ENCODE measurements at regions not wholly inside any gene's neighbourhood (a gene's known extent, or its start where the extent isn't known, plus 50 kb on each side); places are given as distances from the start of the nearest gene placed in this dataset.

- no peak overlapping the region for H3K27ac Mint-ChIP-seq
- POLR2A ChIA-PET: no interaction called here
- no peaks in the 10 kb centered on the region for H3K36me3 Mint-ChIP-seq
- no peaks in the 10 kb centered on the region for H3K9me3 Mint-ChIP-seq
- no peaks in the 10 kb centered on the region for H3K27me3 Mint-ChIP-seq
- no peaks in the 10 kb centered on the region for H3K4me1 Mint-ChIP-seq
- no peak overlapping the region for H3K4me3 Mint-ChIP-seq
- ATAC-seq (ENCODE audit: low read depth) (no peak), DNase-seq (no peak)
Observed at GRCh38 chr6:98254624-98255023, 579.8 kb upstream of the POU3F2 start.

GRCh38 chr6:98260382-98260781 lies 574.0 kb upstream of the POU3F2 start:
- no peaks in the 10 kb centered on the region for H3K4me1 Mint-ChIP-seq
- no peak overlapping the region for H3K4me3 Mint-ChIP-seq
- no peak for ATAC-seq (ENCODE audit: low read depth)
- POLR2A ChIA-PET: no interaction called here
- no peak overlapping the region for H3K27ac Mint-ChIP-seq
- H3K9me3 Mint-ChIP-seq: peaks cover 2% of the 10 kb centered on the region
- no peaks in the 10 kb centered on the region for H3K36me3 Mint-ChIP-seq
- no peaks in the 10 kb centered on the region for H3K27me3 Mint-ChIP-seq
- DNase-seq: no peak

GRCh38 chr6:98272060-98272459 lies 562.3 kb upstream of the POU3F2 start:
- Mint-ChIP-seq H3K9me3 (no peaks in the 10 kb centered on the region), H3K4me1 (no peaks in the 10 kb centered on the region), H3K27ac (no peak overlapping the region), H3K4me3 (no peak overlapping the region), H3K36me3 (no peaks in the 10 kb centered on the region), H3K27me3 (peaks cover 2% of the 10 kb centered on the region)
- POLR2A ChIA-PET: no interaction called here
- ATAC-seq (ENCODE audit: low read depth) (no peak), DNase-seq (no peak)

GRCh38 chr6:98274691-98275090 lies 559.7 kb upstream of the POU3F2 start:
- H3K27ac Mint-ChIP-seq: no peak overlapping the region
- POLR2A ChIA-PET: no interaction called here
- no peaks in the 10 kb centered on the region for H3K9me3 Mint-ChIP-seq
- H3K4me1 Mint-ChIP-seq: no peaks in the 10 kb centered on the region
- H3K36me3 Mint-ChIP-seq: no peaks in the 10 kb centered on the region
- DNase-seq: no peak
- H3K4me3 Mint-ChIP-seq: no peak overlapping the region
- no peaks in the 10 kb centered on the region for H3K27me3 Mint-ChIP-seq
- ATAC-seq (ENCODE audit: low read depth): no peak

GRCh38 chr6:98280492-98280891 lies 553.9 kb upstream of the POU3F2 start:
- no peak overlapping the region for H3K4me3 Mint-ChIP-seq
- no peaks in the 10 kb centered on the region for H3K9me3 Mint-ChIP-seq
- POLR2A ChIA-PET: no interaction called here
- ATAC-seq (ENCODE audit: low read depth) (no peak), DNase-seq (no peak)
- no peaks in the 10 kb centered on the region for H3K4me1 Mint-ChIP-seq
- H3K27ac Mint-ChIP-seq: no peak overlapping the region
- no peaks in the 10 kb centered on the region for H3K27me3 Mint-ChIP-seq
- no peaks in the 10 kb centered on the region for H3K36me3 Mint-ChIP-seq

- DNase-seq (no peak), ATAC-seq (ENCODE audit: low read depth) (no peak)
- Mint-ChIP-seq H3K4me1 (no peaks in the 10 kb centered on the region), H3K27me3 (no peaks in the 10 kb centered on the region), H3K4me3 (no peak overlapping the region), H3K27ac (no peak overlapping the region), H3K36me3 (no peaks in the 10 kb centered on the region), H3K9me3 (no peaks in the 10 kb centered on the region)
- POLR2A ChIA-PET: no interaction called here
Observed at GRCh38 chr6:98286620-98287019, 547.8 kb upstream of the POU3F2 start.

GRCh38 chr6:98287876-98288275 lies 546.5 kb upstream of the POU3F2 start:
- Mint-ChIP-seq H3K9me3 (no peaks in the 10 kb centered on the region), H3K27me3 (no peaks in the 10 kb centered on the region), H3K4me3 (no peak overlapping the region), H3K4me1 (no peaks in the 10 kb centered on the region), H3K36me3 (no peaks in the 10 kb centered on the region), H3K27ac (no peak overlapping the region)
- DNase-seq (no peak), ATAC-seq (ENCODE audit: low read depth) (no peak)
- POLR2A ChIA-PET: no interaction called here

- no peak overlapping the region for H3K27ac Mint-ChIP-seq
Observed at GRCh38 chr6:98292810-98293209, 541.6 kb upstream of the POU3F2 start.

GRCh38 chr6:98295515-98296175 lies 538.7 kb upstream of the POU3F2 start:
- no peaks in the 10 kb centered on the region for H3K27me3 Mint-ChIP-seq
- H3K9me3 Mint-ChIP-seq: no peaks in the 10 kb centered on the region
- DNase-seq (no peak), ATAC-seq (ENCODE audit: low read depth) (no peak)
- POLR2A ChIA-PET: no interaction called here
- no peak overlapping the region for H3K27ac Mint-ChIP-seq
- H3K36me3 Mint-ChIP-seq: no peaks in the 10 kb centered on the region
- H3K4me3 Mint-ChIP-seq: no peak overlapping the region
- no peaks in the 10 kb centered on the region for H3K4me1 Mint-ChIP-seq

More at GRCh38 chr6:98292810-98293209, 541.6 kb upstream of the POU3F2 start:
- Mint-ChIP-seq H3K4me3 (no peak overlapping the region), H3K27me3 (no peaks in the 10 kb centered on the region), H3K4me1 (no peaks in the 10 kb centered on the region), H3K36me3 (no peaks in the 10 kb centered on the region), H3K9me3 (no peaks in the 10 kb centered on the region)
- ATAC-seq (ENCODE audit: low read depth): no peak
- DNase-seq: no peak
- POLR2A ChIA-PET: no interaction called here

GRCh38 chr6:98308564-98308963 lies 525.8 kb upstream of the POU3F2 start:
- no peak overlapping the region for H3K4me3 Mint-ChIP-seq
- H3K9me3 Mint-ChIP-seq: peaks cover 8% of the 10 kb centered on the region
- no peaks in the 10 kb centered on the region for H3K27me3 Mint-ChIP-seq
- ATAC-seq (ENCODE audit: low read depth) (no peak), DNase-seq (no peak)
- H3K4me1 Mint-ChIP-seq: no peaks in the 10 kb centered on the region
- H3K36me3 Mint-ChIP-seq: no peaks in the 10 kb centered on the region
- POLR2A ChIA-PET: no interaction called here
- no peak overlapping the region for H3K27ac Mint-ChIP-seq

- Mint-ChIP-seq H3K27me3 (no peaks in the 10 kb centered on the region), H3K9me3 (peaks cover under 1% of the 10 kb centered on the region), H3K27ac (no peak overlapping the region), H3K36me3 (no peaks in the 10 kb centered on the region), H3K4me3 (no peak overlapping the region), H3K4me1 (no peaks in the 10 kb centered on the region)
- ATAC-seq (ENCODE audit: low read depth): no peak
- POLR2A ChIA-PET: no interaction called here
- DNase-seq: no peak
Observed at GRCh38 chr6:98310443-98310842, 523.9 kb upstream of the POU3F2 start.

GRCh38 chr6:98323605-98324004 lies 510.8 kb upstream of the POU3F2 start:
- POLR2A ChIA-PET: no interaction called here
- no peaks in the 10 kb centered on the region for H3K36me3 Mint-ChIP-seq

GRCh38 chr6:98324446-98324845 lies 509.9 kb upstream of the POU3F2 start:
- H3K4me3 Mint-ChIP-seq: no peak overlapping the region
- no peaks in the 10 kb centered on the region for H3K27me3 Mint-ChIP-seq
- ATAC-seq (ENCODE audit: low read depth) (no peak), DNase-seq (no peak)
- no peaks in the 10 kb centered on the region for H3K36me3 Mint-ChIP-seq
- no peak overlapping the region for H3K27ac Mint-ChIP-seq
- no peaks in the 10 kb centered on the region for H3K4me1 Mint-ChIP-seq
- POLR2A ChIA-PET: no interaction called here
- peaks cover 1% of the 10 kb centered on the region for H3K9me3 Mint-ChIP-seq

More at GRCh38 chr6:98323605-98324004, 510.8 kb upstream of the POU3F2 start:
- Mint-ChIP-seq H3K4me1 (no peaks in the 10 kb centered on the region), H3K27me3 (no peaks in the 10 kb centered on the region), H3K27ac (no peak overlapping the region), H3K4me3 (no peak overlapping the region), H3K9me3 (no peaks in the 10 kb centered on the region)
- DNase-seq: no peak
- no peak for ATAC-seq (ENCODE audit: low read depth)

GRCh38 chr6:98325366-98325765 lies 509.0 kb upstream of the POU3F2 start:
- no peak overlapping the region for H3K27ac Mint-ChIP-seq
- H3K4me3 Mint-ChIP-seq: no peak overlapping the region
- H3K9me3 Mint-ChIP-seq: peaks cover 1% of the 10 kb centered on the region
- no peaks in the 10 kb centered on the region for H3K4me1 Mint-ChIP-seq
- POLR2A ChIA-PET: no interaction called here
- no peaks in the 10 kb centered on the region for H3K36me3 Mint-ChIP-seq
- no peaks in the 10 kb centered on the region for H3K27me3 Mint-ChIP-seq
- no peak for DNase-seq
- no peak for ATAC-seq (ENCODE audit: low read depth)

- Mint-ChIP-seq H3K27me3 (no peaks in the 10 kb centered on the region), H3K27ac (no peak overlapping the region), H3K4me3 (no peak overlapping the region), H3K9me3 (peaks cover 1% of the 10 kb centered on the region), H3K4me1 (no peaks in the 10 kb centered on the region), H3K36me3 (no peaks in the 10 kb centered on the region)
- POLR2A ChIA-PET: no interaction called here
- no peak for ATAC-seq (ENCODE audit: low read depth)
- no peak for DNase-seq
Observed at GRCh38 chr6:98333273-98333672, 501.1 kb upstream of the POU3F2 start.
